ENCODE measurements at regions not wholly inside any gene's neighbourhood (a gene's known extent, or its start where the extent isn't known, plus 50 kb on each side); places are given as distances from the start of the nearest gene placed in this dataset.
"Not testable (repeated sequence)": the region's sequence is repeated elsewhere in the genome, so short reads cannot be mapped to it uniquely, and the experiment has no call there.

DNA sequence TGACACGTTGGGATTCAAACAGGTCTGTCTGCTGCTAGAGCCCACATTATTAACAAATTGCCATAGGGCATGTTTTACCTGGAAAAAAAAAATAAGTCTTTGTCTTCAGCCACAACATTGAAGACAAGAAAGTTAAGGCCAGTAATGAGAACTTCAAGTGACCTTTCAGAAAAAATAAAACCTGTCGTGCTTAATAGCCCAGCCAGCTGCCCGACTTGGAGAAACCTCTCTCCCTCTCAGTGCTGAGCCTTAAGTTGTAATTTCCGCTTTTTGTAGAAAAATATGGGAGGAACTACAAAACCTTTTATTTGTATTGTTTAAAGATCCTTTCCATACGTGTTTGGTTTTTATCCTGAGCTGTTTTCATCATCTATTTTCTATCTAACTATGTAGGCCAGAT, 454.3 kb upstream of the SLITRK6 start:
- not testable (repeated sequence) for DNase-seq

DNA sequence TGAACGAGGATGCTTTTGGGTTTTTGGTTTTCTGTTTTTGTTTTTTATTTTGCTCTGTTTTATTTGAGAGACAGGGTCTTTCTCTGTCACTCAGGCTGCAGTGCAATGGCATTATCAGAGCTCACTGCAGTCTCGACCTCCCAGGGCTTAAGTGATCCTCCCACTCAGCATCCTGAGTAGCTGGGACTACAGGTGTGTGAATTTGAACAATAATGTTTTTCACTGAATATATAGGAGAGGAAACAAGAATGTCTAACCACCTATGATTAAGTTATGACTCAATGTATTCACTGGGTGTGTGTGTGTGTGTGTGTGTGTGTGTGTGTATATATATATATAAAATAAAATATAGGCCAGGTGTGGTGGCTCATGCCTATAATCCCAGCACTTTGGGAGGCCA, 456.6 kb upstream of the SLITRK6 start:
- DNase-seq: not testable (repeated sequence)

DNA sequence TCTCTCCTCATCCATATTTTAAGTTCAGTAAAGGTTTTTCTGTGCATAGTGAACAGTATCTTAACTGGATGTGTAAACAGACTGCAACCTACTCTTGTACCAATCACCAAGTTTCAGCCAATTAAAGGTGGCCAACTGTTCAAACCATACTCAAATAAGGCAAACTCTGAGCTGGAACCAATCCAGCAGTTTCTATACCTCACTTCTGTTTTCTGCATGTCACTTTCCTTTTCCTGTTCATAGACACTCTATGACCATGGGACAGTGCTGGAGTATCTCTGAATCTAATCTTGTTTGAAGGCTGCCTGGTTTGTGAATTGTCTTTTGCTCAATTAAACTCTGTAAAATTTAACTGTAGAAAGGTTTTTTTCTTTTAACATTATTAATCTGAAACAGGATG, 470.3 kb upstream of the SLITRK6 start:
- DNase-seq: no peak

DNA sequence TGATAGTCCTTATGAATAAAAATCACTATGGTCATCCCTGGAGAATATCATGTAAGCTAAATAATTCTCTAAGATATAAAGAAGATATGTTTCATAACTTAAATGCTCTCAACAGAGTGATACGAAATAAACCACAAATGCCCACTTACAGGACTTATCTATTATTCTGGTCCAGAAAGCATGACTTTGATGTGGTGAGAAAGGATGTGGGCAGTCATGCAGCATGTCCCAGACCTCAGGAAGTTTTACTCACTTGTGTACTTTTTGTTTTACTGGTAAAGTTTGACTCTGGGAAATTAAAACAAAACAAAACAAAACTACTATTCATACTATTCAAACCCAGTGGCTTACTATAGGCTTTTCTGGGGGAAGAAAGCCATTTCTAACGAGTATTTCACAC, 483.2 kb upstream of the SLITRK6 start:
- DNase-seq: no peak

DNA sequence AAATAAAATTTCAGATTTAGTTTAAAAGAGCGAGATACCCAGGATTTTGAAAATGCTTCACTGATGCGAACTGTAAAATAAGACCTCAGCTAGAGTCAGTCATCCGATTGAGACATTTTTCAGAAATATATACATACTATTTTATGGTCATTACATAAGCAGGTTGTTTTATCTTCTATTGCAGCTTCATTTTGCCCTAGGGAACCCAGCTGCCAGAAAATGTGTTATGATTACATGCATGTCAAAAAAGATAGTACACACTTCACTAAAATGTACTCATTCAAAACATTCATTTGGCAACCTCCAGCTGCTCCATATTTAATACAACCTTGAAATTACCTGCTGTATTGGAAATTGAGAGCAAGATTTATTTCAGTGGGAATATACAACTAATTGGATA, 483.8 kb upstream of the SLITRK6 start:
- no peak for DNase-seq

DNA sequence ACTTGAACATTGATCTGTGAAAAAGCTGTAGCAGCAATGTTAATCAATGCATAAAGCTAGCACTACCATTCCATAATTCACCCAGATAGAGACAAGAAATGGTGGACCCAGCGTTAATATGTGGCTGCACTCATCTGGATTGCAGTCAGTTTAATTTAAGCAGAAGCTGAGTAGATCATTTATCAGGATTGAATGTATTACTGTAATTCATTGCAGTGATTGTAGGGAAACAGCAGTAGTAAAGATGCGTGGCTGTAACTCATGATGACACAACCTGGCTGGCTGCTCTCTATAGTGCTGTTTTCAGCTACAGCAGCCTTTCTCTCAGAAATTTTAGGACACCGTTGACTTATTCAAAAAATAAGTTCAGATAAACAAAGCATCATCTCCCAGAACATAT, 499.5 kb upstream of the SLITRK6 start:
- DNase-seq: no peak

DNA sequence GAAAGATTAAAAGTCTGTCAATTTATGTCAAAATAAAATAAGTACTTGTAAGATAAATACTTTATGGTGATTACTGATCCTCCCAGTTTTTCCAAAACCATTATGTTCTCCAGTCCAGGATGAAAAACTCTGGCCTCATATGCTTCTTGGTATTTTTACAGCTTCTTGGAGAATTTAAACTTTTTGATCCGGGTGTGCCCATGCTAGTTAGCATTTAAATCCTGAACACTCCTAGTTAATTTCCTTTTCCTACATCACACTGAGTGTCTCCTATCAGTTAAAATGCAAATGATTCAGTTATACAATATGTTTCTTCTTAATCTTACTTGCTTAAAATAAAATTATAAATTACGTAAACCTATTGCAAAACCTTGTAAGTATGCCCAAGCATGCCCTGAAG, 499.9 kb upstream of the SLITRK6 start:
- DNase-seq: no peak

DNA sequence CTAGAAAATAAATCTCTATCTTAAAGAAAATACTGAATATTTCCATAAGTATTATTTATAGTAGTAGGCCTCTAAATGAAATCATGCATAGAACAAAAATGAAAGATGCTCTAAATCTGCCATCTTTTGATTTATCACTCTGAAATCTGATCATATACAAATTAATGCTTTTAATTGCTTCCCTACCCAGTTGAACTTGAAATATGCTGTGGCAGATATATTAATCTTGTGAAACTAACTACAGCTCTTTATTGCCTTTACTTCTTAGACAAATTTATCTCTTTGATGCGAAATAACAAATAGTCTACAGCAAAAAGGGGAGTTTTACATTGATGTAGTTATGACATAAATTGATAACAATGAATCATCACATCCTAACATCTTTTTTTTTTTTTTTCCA, 510.7 kb upstream of the SLITRK6 start:
- DNase-seq: no peak

DNA sequence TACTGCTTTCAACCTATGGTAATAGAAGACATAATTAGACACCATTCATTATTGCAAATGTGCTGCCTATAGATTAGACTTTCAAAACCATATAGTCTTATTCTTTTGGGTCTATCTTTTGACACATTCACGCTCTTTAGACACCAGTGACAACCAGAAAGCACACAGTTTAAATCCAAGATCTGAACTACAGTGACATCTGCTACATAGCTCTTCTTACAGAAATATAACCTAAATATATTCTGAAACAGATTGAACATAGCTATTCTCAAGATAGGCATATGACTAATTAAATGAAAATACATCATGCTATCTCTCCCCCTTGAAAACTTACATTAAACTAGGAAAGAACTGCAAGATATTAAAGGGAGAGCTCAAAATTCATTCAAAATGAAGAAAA, 514.2 kb upstream of the SLITRK6 start:
- DNase-seq: no peak

DNA sequence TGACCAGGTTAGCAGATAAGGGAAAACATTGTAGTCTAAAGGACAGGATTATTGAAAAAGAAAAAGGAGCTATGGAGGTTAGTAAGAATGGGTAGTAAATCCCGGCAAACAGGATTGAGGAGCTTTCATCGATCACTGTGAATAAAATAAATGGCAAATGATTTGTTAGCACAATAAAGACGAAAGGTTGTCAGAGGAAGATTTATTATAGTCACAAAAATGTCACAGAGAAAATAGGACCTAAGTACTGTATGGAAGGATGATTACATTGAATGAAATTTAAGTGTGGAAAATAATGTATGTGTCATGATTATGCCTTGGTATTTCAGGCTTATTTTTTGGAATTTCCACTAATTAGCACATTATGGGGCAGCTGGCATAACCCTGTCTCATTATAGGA, 519.2 kb upstream of the SLITRK6 start:
- no peak for DNase-seq

DNA sequence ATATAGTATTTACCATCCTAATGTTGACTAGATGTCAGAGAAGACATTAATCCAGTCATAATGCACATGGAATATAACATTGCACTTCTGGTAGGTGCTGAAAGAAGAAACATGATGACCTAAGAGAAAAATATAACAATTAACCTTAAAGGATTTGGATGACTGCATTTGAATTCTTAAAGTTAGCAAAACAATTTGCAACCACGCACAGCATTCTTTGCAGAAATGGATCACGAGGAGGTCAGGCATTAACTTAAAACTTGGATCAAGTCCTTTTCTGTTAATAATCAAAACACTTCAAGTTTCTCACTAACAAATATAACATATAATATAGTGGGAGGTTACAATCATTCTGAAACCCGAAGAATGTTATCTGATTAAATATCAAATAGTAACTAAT, 525.0 kb upstream of the SLITRK6 start:
- no peak for DNase-seq

DNA sequence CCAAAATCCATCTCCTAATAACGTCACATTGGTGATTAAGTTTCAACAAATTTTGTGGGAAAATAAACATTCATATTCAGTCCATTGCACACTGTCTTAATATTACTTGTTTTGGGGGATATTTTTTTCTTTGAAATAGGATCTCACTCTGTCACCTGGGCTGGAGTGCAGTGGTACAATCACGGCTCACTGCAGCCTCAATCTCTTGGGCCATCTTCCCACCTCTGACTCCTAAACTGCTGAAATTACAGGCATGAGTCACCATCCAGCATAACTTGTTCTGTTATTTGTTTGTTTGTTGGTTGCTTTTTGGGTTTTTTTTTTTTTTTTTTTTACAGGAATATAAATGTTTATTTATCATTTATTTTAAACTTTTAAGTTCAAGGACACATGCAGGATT, 556.1 kb upstream of the SLITRK6 start:
- DNase-seq: no peak

DNA sequence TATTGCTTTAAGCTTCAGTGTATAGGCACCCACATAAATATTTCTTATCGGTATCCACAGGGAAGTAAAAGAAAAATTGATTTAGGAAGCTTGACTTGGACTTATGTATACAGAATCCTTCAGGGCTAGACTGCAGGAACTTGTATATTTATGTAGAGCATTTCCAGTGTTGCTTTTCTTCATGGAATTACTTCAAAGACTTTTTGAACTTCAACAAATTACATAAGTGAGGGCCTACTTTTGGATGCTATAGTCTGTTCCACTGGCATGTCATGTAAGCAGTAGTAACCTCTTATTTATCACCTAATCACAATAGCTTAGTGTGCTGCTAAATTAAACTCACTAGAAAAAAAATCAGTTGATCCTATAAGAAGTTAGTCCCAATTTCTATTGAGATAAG, 557.9 kb upstream of the SLITRK6 start:
- DNase-seq: no peak

DNA sequence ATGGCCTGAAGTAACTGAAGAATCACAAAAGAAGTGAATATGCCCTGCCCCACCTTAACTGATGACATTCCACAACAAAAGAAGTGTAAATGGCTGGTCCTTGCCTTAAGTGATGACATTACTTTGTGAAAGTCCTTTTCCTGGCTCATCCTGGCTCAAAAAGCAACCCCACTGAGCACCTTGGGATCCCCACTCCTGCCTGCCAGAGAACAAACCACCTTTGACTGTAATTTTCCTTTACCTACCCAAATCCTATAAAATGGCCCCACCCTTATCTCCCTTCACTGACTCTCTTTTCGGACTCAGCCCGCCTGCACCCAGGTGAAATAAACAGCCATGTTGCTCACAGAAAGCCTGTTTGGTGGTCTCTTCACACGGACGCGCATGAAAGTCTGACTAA, 564.5 kb upstream of the SLITRK6 start:
- not testable (repeated sequence) for DNase-seq

DNA sequence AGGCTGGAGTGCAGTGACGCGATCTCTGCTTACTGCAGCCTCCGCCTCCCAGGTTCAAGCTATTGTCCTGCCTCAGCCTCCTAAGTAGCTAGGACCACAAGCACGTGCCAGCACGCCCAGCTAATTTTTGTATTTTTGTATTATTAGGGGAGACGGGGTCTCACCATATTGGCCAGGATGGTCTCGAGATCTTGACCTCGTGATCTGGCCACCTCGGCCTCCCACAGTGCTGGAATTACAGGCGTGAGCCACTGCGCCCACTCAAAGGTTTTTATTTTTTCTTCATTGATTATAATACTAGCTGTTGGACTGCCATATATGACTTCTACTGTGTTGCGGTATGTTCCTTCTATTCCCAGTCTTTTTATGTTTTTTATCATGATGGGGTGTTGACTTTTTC, 569.7 kb upstream of the SLITRK6 start:
- no peak for DNase-seq

DNA sequence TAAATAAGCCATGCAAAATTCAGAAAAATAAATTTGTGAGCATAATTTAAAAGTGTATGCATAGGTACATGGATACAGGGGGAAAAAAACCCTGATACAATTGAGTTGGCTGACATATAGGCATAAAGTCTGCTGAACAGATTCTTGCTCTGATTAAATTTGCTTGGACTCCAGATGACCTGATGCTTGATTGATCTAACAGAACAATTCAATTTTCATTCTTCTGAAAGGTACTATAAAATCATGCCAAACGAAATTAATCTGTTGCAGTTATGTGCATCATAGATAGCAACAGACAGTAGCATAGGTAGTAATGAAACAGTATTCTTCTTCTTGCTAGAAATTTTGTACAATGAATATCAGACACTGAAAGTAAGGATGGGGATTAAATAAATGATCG, 578.2 kb upstream of the SLITRK6 start:
- DNase-seq: no peak

DNA sequence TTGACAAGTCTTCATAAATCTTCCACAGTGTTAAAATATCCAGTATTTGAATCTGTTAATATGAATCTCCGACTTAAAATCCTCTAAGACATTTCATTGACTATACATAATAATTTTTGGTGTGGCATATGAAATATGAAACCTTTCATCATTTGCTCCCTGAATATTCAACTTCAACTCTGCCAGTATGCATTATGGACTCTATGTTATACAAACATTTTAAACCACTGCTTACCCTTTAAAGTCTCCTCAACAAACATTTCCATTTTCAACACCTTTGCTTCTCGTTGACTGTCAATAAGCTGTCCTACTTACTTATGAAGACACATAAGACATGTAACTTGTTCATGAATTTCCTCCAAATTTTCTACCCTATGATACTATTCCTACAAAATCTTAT, 579.4 kb upstream of the SLITRK6 start:
- no peak for DNase-seq

DNA sequence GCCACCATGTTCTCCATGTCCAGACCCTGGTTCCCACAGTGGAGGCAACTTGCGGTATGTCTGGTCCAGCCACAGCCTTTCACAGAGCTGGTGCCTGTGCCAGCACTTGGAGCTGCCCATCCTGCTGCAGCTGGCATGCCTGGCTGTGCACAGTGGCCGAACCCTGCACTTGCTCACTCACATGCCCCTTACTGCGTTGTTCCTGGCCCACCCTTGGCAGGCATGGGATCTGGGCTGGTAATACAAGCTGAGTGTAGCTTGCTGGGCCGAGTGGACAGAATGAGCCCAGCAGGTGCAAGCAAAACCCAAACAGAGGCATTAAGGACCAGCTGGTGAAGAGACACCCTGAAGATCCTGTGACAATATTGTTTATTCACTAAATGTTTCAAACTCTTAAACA, 583.9 kb upstream of the SLITRK6 start:
- DNase-seq: no peak

DNA sequence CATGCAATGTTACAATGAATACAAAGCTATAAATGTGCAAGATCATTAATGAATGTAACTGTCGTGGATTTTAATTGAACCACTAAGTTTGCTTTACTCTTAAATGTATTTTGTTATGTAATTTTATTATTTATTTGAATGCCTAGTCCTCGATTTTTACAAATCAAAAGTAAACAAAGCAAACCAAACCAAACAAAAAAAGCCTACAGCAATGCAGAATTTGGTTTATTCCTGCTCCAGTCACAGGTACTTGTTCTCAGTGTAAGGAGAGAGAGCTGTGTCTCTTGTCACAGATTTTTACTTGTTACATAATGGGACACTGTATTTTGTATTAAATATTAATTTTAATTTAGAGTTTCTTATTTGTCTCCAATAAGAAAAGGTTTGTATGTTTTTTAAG, 584.3 kb upstream of the SLITRK6 start:
- no peak for DNase-seq

DNA sequence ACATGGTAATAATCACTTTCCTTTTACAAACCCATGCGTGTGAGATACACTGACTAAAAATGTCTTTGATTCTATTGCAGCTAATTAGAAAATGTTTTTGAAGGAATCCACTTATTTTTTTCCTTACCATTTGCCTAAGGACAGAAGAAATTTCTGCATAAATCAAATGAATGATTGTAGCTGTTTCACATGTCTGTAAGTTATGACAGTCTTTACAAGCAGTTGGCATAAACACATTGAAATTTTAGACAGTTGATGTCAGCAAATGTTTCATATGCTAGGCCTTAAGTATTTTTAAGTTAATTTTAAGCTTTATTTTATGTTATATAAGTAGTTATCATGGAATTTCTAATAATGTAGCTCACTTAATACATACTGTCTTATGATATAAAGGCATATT, 598.4 kb upstream of the SLITRK6 start:
- DNase-seq: no peak

DNA sequence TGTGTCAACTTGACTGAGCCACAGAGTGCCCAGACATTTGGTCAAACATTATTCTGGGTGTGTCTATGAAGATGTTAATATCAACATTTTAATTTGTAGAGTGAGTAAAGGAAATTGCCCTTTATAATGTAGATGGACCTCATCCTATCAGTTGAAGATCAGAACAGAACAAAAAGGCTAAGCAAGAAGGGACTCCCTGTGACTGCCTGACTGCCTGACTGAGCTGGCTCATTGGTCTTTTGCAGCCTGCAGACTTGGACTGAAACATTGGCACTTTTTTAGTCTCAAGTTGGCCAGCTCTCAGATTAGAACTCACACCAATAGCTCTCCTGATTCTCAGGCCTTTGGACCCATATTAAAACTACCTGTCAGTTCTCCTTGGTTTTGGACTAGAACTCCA, 600.4 kb upstream of the SLITRK6 start:
- DNase-seq: no peak

DNA sequence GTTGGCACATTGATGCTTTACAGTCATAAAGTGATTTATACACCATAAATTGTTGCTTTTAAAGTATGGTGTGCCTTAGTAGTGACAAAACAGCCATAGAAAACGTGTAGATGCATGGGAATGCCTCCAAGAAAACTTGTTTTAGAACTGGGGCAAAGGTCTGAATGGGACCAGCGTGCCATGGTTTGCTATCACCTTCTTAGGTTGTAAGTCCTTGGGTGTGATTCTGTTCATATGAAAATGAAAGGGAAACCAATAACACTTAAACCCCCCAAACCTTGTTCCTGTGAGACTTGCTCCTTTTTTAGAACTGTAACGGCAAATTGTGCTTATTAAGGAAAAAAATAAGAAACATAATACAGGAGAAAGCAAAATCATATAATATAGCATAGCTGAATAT, 603.3 kb upstream of the SLITRK6 start:
- no peak for DNase-seq

DNA sequence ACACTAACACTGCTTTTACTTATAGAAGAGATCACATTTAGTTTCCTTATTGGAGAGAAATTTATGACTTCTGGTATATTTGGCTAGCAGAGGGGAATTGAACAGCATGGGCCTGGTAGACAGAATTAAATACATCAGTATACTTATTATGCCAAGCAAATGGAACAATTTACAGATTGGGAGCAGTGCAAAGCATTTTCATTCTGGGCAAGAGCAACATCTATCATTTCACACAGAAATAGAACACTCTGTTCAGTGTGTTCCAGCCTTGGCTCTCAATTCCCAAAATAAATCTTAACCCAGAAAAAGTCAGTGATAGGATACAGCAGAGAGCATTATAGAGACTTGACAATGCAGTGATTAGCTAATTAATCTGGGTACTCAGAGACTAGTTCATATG, 604.0 kb upstream of the SLITRK6 start:
- DNase-seq: no peak

DNA sequence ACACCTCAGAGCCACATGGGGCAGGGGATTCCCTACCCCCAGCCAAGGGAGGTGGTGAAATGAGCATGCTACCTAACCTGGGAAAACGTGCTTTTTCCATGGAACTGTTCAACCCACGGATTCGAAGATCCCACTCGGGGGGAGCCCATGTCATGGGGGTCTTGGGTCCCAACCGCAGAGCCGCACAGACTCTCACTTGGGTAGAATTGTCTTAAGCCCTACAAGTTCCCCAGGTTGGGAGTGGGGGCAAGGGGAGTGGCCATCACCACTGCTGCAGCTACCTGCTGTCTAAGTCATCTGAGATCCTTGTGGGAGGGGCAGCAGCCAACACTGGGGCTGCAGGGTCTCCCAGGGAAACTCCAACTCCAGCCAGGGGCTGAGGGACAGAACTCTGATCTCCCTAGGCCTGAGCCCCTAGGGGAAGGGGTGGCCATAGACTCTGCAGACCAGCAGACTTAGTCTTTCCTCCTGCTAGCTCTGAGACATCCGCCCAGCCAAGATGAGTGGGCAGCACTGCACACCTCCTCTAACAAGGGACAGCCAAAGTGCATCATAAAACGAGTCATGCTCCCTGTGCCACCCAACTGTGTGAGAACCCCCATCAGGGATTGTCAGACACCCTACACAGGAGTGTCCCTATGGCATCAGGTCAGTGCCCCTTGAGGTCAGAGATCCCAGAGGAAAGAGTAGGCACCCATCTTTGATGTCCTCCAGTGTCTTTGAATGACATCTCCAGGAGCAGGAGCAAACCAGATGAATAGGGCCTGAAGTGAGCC, 610.4 kb upstream of the SLITRK6 start:
- no peak for DNase-seq

DNA sequence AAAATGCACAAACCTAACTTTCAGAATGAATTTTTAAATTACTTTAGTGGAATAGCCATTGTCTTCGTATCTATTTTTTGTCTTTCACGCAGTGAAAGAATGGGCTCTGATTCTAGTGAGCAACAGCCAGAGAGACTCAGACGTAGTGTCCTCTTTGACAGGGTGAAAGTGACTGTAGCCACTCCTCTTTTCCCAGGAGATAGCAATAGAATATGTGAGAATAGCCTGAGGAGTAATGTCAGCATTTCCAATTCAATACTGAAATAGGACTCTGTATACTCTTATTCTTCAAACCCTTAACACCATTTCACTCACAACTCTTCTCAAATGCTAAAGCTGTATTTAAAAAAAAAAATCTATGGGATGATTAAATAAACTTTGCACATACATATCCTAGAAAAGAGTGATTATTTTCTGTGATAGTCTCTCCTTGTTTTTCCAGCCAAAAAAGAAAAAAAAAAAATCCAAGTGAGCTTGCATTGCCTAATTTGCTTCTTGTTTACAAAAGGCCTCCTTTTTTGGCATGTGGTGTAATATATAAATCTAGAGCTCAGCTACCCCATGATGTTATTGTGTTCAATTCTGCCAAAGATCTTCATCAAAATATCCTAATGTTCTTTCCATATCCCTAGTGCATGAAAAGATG, 626.1 kb upstream of the SLITRK6 start:
- no peak for DNase-seq
